Esophagus muscularis mucosa (tissue), 4 donors: ENCODE measurements at regions not wholly inside any gene's neighbourhood (a gene's known extent, or its start where the extent isn't known, plus 50 kb on each side); places are given as distances from the start of the nearest gene placed in this dataset.

Experiments used
- DNase-seq: peaks from one replicate; pipeline ENCODE4 v3.0.0-alpha.2; 2017; ENCODE audit errors: extremely low spot score
- H3K27ac ChIP-seq, 4 donors: fragments of 200-600 bp; sonication (generic); replicated peaks in 1 of 4; 1 replicate in 3 of 4; 2 replicates in 1 of 4; pipeline ENCODE4 v1.5.1; 2016 to 2019; ENCODE audit warnings: mild to moderate bottlenecking in 1 of 4
- H3K27me3 ChIP-seq, 4 donors: fragments of 200-600 bp; sonication (generic); one replicate each; pipeline versions ENCODE4 v1.5.1 to v1.6.0; 2016 to 2019
- H3K36me3 ChIP-seq, 4 donors: fragments of 200-600 bp; sonication (generic); one replicate each; pipeline ENCODE4 v1.5.1; 2016 to 2019
- H3K4me1 ChIP-seq, 4 donors: fragments of 200-600 bp; sonication (generic); one replicate each; pipeline ENCODE4 v1.5.1; 2016 to 2019
- H3K4me3 ChIP-seq, 4 donors: fragments of 200-600 bp; sonication (generic); 1 replicate in 2 of 4; 2 replicates in 2 of 4; pipeline ENCODE4 v1.5.1; 2016 to 2019; ENCODE audit warnings: mild to moderate bottlenecking in 4 of 4, moderate library complexity in 1 of 4
- H3K9me3 ChIP-seq, 4 donors: fragments of 200-600 bp; sonication (generic); 1 replicate in 3 of 4; 2 replicates in 1 of 4; pipeline ENCODE4 v1.5.1; 2016 to 2019
- CTCF ChIP-seq, 3 experiments: fragments of 200-600 bp in 2 of 3; fragments of 450-650 bp in 1 of 3; sonication (generic) in 2 of 3; IDR thresholded peaks; one replicate each; pipeline ENCODE4 v1.5.1; 2017 to 2019; ENCODE audit warnings: antibody characterized with exemption in 3 of 3, mild to moderate bottlenecking in 2 of 3, moderate library complexity in 1 of 3
- EP300 ChIP-seq: sonication (generic); formaldehyde crosslinking; IDR thresholded peaks from one replicate; pipeline ENCODE4 v1.6.1; 2017; ENCODE audit warnings: antibody characterized with exemption
- POLR2A ChIP-seq: fragments of 450-650 bp; IDR thresholded peaks from one replicate; pipeline ENCODE4 v1.6.1; 2017; ENCODE audit warnings: antibody characterized with exemption, moderate library complexity, mild to moderate bottlenecking, low read depth
- POLR2AphosphoS5 ChIP-seq, 2 donors: sonication (generic); formaldehyde crosslinking; IDR thresholded peaks; one replicate each; pipeline ENCODE4 v1.6.1; 2017; ENCODE audit warnings: antibody characterized with exemption in 2 of 2
- WGBS: methylation state at CpG from one replicate; pipeline ENCODE4 v1.1.5; 2018; 5-methylcytosine and 5-hydroxymethylcytosine counted together
- intact Hi-C: fragments of 100-400 bp; cut with DNase I; formaldehyde crosslinking; loops from one replicate; pipeline ENCODE4 v1.15.1; 2023

- intact Hi-C loops, result no loop called here
- Histone ChIP-seq H3K4me3 (no peak overlapping the region), H3K9me3 (peaks cover 0 to 18% (median 12%) of the 10 kb centered on the region in 4 donors), H3K27ac (no peak overlapping the region), H3K36me3 (no peaks in the 10 kb centered on the region), H3K27me3 (no peaks in the 10 kb centered on the region), H3K4me1 (no peaks in the 10 kb centered on the region)
- WGBS, result 85% methylated on average over 5 of the region's 7 CpGs
- TF ChIP-seq POLR2A, result no peak
- TF ChIP-seq CTCF (IDR thresholded peaks at IDR 0.05), result no peak
- no peak for TF ChIP-seq EP300
- no peak for TF ChIP-seq POLR2AphosphoS5 (IDR thresholded peaks at IDR 0.05)
- no peak for DNase-seq
Measured at GRCh38 chr9:71209890-71210289, 88.5 kb upstream of the TRPM3 start.

- Histone ChIP-seq H3K4me1 (no peaks in the 10 kb centered on the region), H3K36me3 (no peaks in the 10 kb centered on the region), H3K9me3 (no peaks in the 10 kb centered on the region), H3K27me3 (no peaks in the 10 kb centered on the region), H3K27ac (no peak overlapping the region), H3K4me3 (no peak overlapping the region)
- DNase-seq, result no peak
- no peak for TF ChIP-seq POLR2AphosphoS5 (IDR thresholded peaks at IDR 0.05)
- no peak for TF ChIP-seq POLR2A
- no peak for TF ChIP-seq CTCF (IDR thresholded peaks at IDR 0.05)
- no peak for TF ChIP-seq EP300
- intact Hi-C loops, result no loop called here
Measured at GRCh38 chr9:71202931-71203330, 81.5 kb upstream of the TRPM3 start.

GRCh38 chr9:71191708-71192107 lies 70.3 kb upstream of the TRPM3 start:
- TF ChIP-seq CTCF (IDR thresholded peaks at IDR 0.05) (no peak), POLR2AphosphoS5 (IDR thresholded peaks at IDR 0.05) (no peak), POLR2A (no peak), EP300 (no peak)
- 72% methylated on average over 3 of the region's 3 CpGs for WGBS
- Histone ChIP-seq H3K27ac (no peak overlapping the region), H3K36me3 (no peaks in the 10 kb centered on the region), H3K4me1 (no peaks in the 10 kb centered on the region), H3K27me3 (no peaks in the 10 kb centered on the region), H3K9me3 (no peaks in the 10 kb centered on the region), H3K4me3 (no peak overlapping the region)
- intact Hi-C loops, result no loop called here
- DNase-seq, result no peak

GRCh38 chr9:71183251-71183650 lies 61.8 kb upstream of the TRPM3 start:
- H3K4me1 ChIP-seq, result no peaks in the 10 kb centered on the region
- 54% methylated on average over 3 of the region's 3 CpGs for WGBS
- no peaks in the 10 kb centered on the region for H3K36me3 ChIP-seq
- H3K27me3 ChIP-seq, result no peaks in the 10 kb centered on the region
- intact Hi-C loops, result no loop called here
- H3K4me3 ChIP-seq, result no peak overlapping the region
- no peak for DNase-seq
- TF ChIP-seq POLR2A (no peak), EP300 (no peak), CTCF (IDR thresholded peaks at IDR 0.05) (no peak), POLR2AphosphoS5 (IDR thresholded peaks at IDR 0.05) (no peak)
- no peaks in the 10 kb centered on the region for H3K9me3 ChIP-seq
- no peak overlapping the region for H3K27ac ChIP-seq

GRCh38 chr9:71179183-71179582 lies 57.8 kb upstream of the TRPM3 start:
- TF ChIP-seq POLR2A (no peak), CTCF (IDR thresholded peaks at IDR 0.05) (no peak), EP300 (no peak)
- WGBS, result 76% methylated on average over 3 of the region's 3 CpGs
- intact Hi-C loops, result no loop called here
- H3K36me3 ChIP-seq, result no peaks in the 10 kb centered on the region
- no peak for DNase-seq
- H3K4me1 ChIP-seq, result no peaks in the 10 kb centered on the region
- no peaks in the 10 kb centered on the region for H3K9me3 ChIP-seq
- H3K27me3 ChIP-seq, result no peaks in the 10 kb centered on the region
- no peak overlapping the region for H3K4me3 ChIP-seq
- no peak overlapping the region for H3K27ac ChIP-seq
